ENCODE measurements at regions not wholly inside any gene's neighbourhood (a gene's known extent, or its start where the extent isn't known, plus 50 kb on each side); places are given as distances from the start of the nearest gene placed in this dataset.

GRCh38 chr1:164971391-164971790 is 385.1 kb downstream of the LMX1A start:
- no peaks in the 10 kb centered on the region for H3K79me2 ChIP-seq (ENCODE audit: insufficient read depth, low read length)
- TF ChIP-seq ZNF468 (CRISPR knock-in tag; IDR thresholded peaks at IDR 0.05) (no peak), ZBTB49 (CRISPR knock-in tag; IDR thresholded peaks at IDR 0.05; ENCODE audit: borderline replicate concordance) (no peak), FOSL2 (CRISPR knock-in tag; IDR thresholded peaks at IDR 0.05) (no peak), REL (CRISPR knock-in tag; conservative IDR thresholded peaks at IDR 0.05) (no peak), MLLT10 (CRISPR knock-in tag; IDR thresholded peaks at IDR 0.05) (no peak), ZNF790 (CRISPR knock-in tag; IDR thresholded peaks at IDR 0.05; ENCODE audit: borderline replicate concordance) (no peak), SOX6 (IDR thresholded peaks at IDR 0.05) (no peak), SOX6 (CRISPR knock-in tag; IDR thresholded peaks at IDR 0.05) (no peak), HNF4A (CRISPR knock-in tag; IDR thresholded peaks at IDR 0.05) (no peak), ZNF143 (CRISPR knock-in tag; IDR thresholded peaks at IDR 0.05) (no peak), PAF1 (CRISPR knock-in tag; IDR thresholded peaks at IDR 0.05) (no peak), ZNF816 (CRISPR knock-in tag; IDR thresholded peaks at IDR 0.05; ENCODE audit: borderline replicate concordance) (no peak), ELF4 (CRISPR knock-in tag; IDR thresholded peaks at IDR 0.05; ENCODE audit: borderline replicate concordance) (no peak), DNMT3B (CRISPR knock-in tag; conservative IDR thresholded peaks at IDR 0.05) (no peak), AHR (CRISPR knock-in tag; IDR thresholded peaks at IDR 0.05) (no peak)
- TF ChIP-seq, protein P1, sequence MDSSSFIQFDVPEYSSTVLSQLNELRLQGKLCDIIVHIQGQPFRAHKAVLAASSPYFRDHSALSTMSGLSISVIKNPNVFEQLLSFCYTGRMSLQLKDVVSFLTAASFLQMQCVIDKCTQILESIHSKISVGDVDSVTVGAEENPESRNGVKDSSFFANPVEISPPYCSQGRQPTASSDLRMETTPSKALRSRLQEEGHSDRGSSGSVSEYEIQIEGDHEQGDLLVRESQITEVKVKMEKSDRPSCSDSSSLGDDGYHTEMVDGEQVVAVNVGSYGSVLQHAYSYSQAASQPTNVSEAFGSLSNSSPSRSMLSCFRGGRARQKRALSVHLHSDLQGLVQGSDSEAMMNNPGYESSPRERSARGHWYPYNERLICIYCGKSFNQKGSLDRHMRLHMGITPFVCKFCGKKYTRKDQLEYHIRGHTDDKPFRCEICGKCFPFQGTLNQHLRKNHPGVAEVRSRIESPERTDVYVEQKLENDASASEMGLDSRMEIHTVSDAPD (CRISPR knock-in tag; IDR thresholded peaks at IDR 0.05), result no peak
- TF ChIP-seq, protein P2, sequence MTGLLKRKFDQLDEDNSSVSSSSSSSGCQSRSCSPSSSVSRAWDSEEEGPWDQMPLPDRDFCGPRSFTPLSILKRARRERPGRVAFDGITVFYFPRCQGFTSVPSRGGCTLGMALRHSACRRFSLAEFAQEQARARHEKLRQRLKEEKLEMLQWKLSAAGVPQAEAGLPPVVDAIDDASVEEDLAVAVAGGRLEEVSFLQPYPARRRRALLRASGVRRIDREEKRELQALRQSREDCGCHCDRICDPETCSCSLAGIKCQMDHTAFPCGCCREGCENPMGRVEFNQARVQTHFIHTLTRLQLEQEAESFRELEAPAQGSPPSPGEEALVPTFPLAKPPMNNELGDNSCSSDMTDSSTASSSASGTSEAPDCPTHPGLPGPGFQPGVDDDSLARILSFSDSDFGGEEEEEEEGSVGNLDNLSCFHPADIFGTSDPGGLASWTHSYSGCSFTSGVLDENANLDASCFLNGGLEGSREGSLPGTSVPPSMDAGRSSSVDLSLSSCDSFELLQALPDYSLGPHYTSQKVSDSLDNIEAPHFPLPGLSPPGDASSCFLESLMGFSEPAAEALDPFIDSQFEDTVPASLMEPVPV (CRISPR knock-in tag; IDR thresholded peaks at IDR 0.05), result no peak
- TF ChIP-seq, protein P3, sequence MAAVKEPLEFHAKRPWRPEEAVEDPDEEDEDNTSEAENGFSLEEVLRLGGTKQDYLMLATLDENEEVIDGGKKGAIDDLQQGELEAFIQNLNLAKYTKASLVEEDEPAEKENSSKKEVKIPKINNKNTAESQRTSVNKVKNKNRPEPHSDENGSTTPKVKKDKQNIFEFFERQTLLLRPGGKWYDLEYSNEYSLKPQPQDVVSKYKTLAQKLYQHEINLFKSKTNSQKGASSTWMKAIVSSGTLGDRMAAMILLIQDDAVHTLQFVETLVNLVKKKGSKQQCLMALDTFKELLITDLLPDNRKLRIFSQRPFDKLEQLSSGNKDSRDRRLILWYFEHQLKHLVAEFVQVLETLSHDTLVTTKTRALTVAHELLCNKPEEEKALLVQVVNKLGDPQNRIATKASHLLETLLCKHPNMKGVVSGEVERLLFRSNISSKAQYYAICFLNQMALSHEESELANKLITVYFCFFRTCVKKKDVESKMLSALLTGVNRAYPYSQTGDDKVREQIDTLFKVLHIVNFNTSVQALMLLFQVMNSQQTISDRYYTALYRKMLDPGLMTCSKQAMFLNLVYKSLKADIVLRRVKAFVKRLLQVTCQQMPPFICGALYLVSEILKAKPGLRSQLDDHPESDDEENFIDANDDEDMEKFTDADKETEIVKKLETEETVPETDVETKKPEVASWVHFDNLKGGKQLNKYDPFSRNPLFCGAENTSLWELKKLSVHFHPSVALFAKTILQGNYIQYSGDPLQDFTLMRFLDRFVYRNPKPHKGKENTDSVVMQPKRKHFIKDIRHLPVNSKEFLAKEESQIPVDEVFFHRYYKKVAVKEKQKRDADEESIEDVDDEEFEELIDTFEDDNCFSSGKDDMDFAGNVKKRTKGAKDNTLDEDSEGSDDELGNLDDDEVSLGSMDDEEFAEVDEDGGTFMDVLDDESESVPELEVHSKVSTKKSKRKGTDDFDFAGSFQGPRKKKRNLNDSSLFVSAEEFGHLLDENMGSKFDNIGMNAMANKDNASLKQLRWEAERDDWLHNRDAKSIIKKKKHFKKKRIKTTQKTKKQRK (IDR thresholded peaks at IDR 0.05; ENCODE audit: low read length), result no peak
- H2AFZ ChIP-seq (ENCODE audit: low read length), result no peak overlapping the region
- FAIRE-seq (no peak), DNase-seq (ENCODE audit: low spot score) (no peak), ATAC-seq (no peak)
- 41% methylated on average over 3 of the region's 5 CpGs for WGBS (ENCODE audit: low lambda C conversion rate)
- intact Hi-C loops (cut with micrococcal nuclease; ENCODE audit: unreplicated experiment), result no loop called here
- no TSS peak for BruUV-seq (replicated peaks)
- no peaks in the 10 kb centered on the region for H3K27me3 ChIP-seq (ENCODE audit: control insufficient read depth in 1 of 2, insufficient read depth in 2 of 2, low read length in 2 of 2)
- H4K20me1 ChIP-seq (ENCODE audit: insufficient read depth, low read length), result no peaks in the 10 kb centered on the region
- no peaks in the 10 kb centered on the region for H3K9me3 ChIP-seq (ENCODE audit: low read length)
- ChIA-PET POLR2A (no interaction called here), CTCF (ENCODE audit: low intra/inter-chr PET ratio, low total read pairs) (no interaction called here)
- H3K4me1 ChIP-seq (ENCODE audit: insufficient read depth, low read length), result no peaks in the 10 kb centered on the region
- no peak overlapping the region for H3K27ac ChIP-seq (ENCODE audit: extremely low read length, insufficient read depth, low read length)
- no peak overlapping the region for H3K4me3 ChIP-seq (replicated peaks in 1 of 3; ENCODE audit: insufficient read depth in 1 of 3, low read depth in 2 of 3, low read length in 3 of 3)
- in situ Hi-C loops (cut with HindIII; ENCODE audit: extremely low pct_ligation_motif_present, low pct_unique_long_range_greater_than_20kb), result no loop called here
- no peak overlapping the region for H3K4me2 ChIP-seq (ENCODE audit: low read depth, low read length)
- no peak overlapping the region for H3K9ac ChIP-seq (ENCODE audit: insufficient read depth, low read depth, low read length)
- H3K36me3 ChIP-seq (replicated peaks in 1 of 2; ENCODE audit: control insufficient read depth in 1 of 2, insufficient read depth in 2 of 2, low read length in 2 of 2), result no peaks in the 10 kb centered on the region
